Ishikawa (cell line): ENCODE measurements at regions not wholly inside any gene's neighbourhood (a gene's known extent, or its start where the extent isn't known, plus 50 kb on each side); places are given as distances from the start of the nearest gene placed in this dataset.

ENCODE experiments used
- CEBPB ChIP-seq: IDR thresholded peaks from 2 replicates; pipeline ENCODE4 v1.6.1; 2012
- CREB1 ChIP-seq: IDR thresholded peaks from 2 replicates; pipeline ENCODE4 v1.6.1; 2012; ENCODE audit warnings: low read depth
- EGR1 ChIP-seq: IDR thresholded peaks from 2 replicates; pipeline ENCODE4 v1.6.1; 2012
- EP300 ChIP-seq: IDR thresholded peaks from 2 replicates; pipeline ENCODE4 v1.6.1; 2012; ENCODE audit warnings: borderline replicate concordance
- FOXM1 ChIP-seq: IDR thresholded peaks from 2 replicates; pipeline ENCODE4 v1.6.1; 2012; ENCODE audit warnings: low read depth, borderline replicate concordance
- NFIC ChIP-seq: IDR thresholded peaks from 2 replicates; pipeline ENCODE4 v1.6.1; 2012
- RAD21 ChIP-seq: IDR thresholded peaks from 2 replicates; pipeline ENCODE4 v1.6.1; 2012; ENCODE audit warnings: low read depth
- TAF1 ChIP-seq: IDR thresholded peaks from 2 replicates; pipeline ENCODE4 v1.6.1; 2012; ENCODE audit warnings: low read depth, mild to moderate bottlenecking
- TCF12 ChIP-seq: IDR thresholded peaks from 2 replicates; pipeline ENCODE4 v1.6.1; 2012; ENCODE audit warnings: low read depth
- TEAD4 ChIP-seq: IDR thresholded peaks from 2 replicates; pipeline ENCODE4 v1.6.1; 2012
- YY1 ChIP-seq: IDR thresholded peaks from 2 replicates; pipeline ENCODE4 v1.6.1; 2012; ENCODE audit warnings: low read depth
- ZBTB7A ChIP-seq: IDR thresholded peaks from 2 replicates; pipeline ENCODE4 v1.6.1; 2012; ENCODE audit warnings: low read depth
- TF ChIP-seq, protein P1 (sequence below): IDR thresholded peaks from 2 replicates; pipeline ENCODE4 v1.6.1; 2012; ENCODE audit warnings: low read depth, mild to moderate bottlenecking
- TF ChIP-seq, protein P2 (sequence below): IDR thresholded peaks from 2 replicates; pipeline ENCODE4 v1.6.1; 2012
- TF ChIP-seq, protein P3 (sequence below): IDR thresholded peaks from 2 replicates; pipeline ENCODE4 v1.6.1; 2012

DNA sequence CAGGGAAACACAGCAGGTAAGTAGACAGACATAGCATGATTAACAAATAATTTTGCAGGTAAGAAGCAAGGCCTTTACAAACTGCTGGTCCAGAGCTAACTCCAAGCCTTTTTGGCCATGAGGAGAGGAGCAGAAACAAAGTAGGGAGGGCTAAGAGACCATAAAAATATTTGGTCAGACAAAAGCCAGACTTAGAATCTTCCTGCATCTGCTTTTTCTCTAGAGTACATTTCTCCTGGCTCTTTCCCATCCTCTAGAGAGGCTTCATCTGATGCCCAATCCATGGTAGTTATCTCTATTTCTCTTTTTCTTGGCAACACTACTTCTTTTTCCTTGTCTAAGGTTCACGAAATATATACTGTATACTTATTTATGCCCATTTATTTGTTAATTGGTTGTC, 577.1 kb downstream of the PIK3C3 start:
- TF ChIP-seq RAD21, result no peak
- TF ChIP-seq, protein P1, sequence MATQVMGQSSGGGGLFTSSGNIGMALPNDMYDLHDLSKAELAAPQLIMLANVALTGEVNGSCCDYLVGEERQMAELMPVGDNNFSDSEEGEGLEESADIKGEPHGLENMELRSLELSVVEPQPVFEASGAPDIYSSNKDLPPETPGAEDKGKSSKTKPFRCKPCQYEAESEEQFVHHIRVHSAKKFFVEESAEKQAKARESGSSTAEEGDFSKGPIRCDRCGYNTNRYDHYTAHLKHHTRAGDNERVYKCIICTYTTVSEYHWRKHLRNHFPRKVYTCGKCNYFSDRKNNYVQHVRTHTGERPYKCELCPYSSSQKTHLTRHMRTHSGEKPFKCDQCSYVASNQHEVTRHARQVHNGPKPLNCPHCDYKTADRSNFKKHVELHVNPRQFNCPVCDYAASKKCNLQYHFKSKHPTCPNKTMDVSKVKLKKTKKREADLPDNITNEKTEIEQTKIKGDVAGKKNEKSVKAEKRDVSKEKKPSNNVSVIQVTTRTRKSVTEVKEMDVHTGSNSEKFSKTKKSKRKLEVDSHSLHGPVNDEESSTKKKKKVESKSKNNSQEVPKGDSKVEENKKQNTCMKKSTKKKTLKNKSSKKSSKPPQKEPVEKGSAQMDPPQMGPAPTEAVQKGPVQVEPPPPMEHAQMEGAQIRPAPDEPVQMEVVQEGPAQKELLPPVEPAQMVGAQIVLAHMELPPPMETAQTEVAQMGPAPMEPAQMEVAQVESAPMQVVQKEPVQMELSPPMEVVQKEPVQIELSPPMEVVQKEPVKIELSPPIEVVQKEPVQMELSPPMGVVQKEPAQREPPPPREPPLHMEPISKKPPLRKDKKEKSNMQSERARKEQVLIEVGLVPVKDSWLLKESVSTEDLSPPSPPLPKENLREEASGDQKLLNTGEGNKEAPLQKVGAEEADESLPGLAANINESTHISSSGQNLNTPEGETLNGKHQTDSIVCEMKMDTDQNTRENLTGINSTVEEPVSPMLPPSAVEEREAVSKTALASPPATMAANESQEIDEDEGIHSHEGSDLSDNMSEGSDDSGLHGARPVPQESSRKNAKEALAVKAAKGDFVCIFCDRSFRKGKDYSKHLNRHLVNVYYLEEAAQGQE, result no peak
- no peak for TF ChIP-seq TAF1
- no peak for TF ChIP-seq CEBPB
- TF ChIP-seq TEAD4, result no peak
- TF ChIP-seq, protein P2, sequence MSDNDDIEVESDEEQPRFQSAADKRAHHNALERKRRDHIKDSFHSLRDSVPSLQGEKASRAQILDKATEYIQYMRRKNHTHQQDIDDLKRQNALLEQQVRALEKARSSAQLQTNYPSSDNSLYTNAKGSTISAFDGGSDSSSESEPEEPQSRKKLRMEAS, result no peak
- TF ChIP-seq EP300, result no peak
- no peak for TF ChIP-seq ZBTB7A
- no peak for TF ChIP-seq NFIC
- no peak for TF ChIP-seq YY1
- TF ChIP-seq TCF12, result no peak
- no peak for TF ChIP-seq CREB1

DNA sequence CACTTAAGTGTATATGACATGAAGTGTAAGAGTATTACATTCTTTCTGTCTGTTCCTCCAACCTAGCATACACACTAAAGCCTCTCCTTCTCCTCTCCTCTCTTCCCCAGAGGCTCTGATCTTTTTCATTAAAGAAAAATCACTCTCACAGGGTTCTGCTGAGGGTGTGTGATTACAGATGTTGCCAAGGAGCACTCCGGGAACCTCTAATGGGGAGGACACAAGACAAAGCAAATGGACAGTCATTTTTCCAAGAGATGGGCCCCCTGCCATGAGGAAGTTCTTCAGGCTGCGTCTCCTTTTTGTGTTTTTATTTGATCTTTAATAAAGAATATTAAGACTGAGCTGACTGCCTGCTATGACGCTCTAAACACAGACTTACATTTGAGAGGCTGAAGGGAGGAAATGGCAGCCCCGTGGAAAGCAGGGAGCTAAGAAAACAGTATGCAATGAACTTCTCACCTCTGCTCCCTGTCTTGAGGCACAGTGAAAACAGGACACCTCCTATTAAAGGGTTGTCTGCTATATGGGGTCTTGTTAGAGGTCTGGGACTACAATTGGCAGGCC, 578.1 kb downstream of the PIK3C3 start:
- TF ChIP-seq, protein P2, result no peak
- TF ChIP-seq ZBTB7A, result no peak
- TF ChIP-seq FOXM1, result no peak
- TF ChIP-seq CREB1, result no peak
- no peak for TF ChIP-seq TAF1
- no peak for TF ChIP-seq EGR1
- TF ChIP-seq CEBPB, result no peak
- TF ChIP-seq, protein P1, result no peak
- TF ChIP-seq TCF12, result no peak
- TF ChIP-seq RAD21, result no peak
- TF ChIP-seq, protein P3, sequence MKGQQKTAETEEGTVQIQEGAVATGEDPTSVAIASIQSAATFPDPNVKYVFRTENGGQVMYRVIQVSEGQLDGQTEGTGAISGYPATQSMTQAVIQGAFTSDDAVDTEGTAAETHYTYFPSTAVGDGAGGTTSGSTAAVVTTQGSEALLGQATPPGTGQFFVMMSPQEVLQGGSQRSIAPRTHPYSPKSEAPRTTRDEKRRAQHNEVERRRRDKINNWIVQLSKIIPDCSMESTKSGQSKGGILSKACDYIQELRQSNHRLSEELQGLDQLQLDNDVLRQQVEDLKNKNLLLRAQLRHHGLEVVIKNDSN, result no peak
- TF ChIP-seq YY1, result no peak
- no peak for TF ChIP-seq TEAD4
- TF ChIP-seq EP300, result no peak
- no peak for TF ChIP-seq NFIC

DNA sequence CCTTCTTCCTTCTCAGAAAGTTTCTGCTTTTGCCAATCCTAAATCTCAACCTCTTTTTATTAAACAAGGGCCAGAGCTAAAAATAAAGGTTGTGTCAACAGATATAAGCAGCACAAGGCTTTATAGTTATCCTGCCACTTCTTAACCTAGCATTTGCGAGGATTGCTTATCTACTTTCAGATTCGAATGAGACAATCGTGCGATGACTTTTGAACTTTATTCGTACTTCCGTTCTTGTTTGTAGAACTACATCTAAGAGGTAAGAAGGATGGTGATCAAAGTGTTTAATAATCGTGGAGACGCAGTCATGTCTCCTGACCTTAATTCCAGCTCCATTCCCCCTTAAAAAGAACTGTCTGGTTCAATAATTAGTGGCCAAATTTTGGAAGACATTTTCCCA, 578.6 kb downstream of the PIK3C3 start:
- TF ChIP-seq, protein P2, result no peak
- TF ChIP-seq TEAD4 (no peak), TAF1 (no peak), NFIC (no peak), CEBPB (no peak), TCF12 (no peak), EGR1 (no peak), FOXM1 (no peak), RAD21 (no peak), ZBTB7A (no peak), EP300 (no peak), YY1 (no peak), CREB1 (no peak)
- TF ChIP-seq, protein P1, result no peak
- TF ChIP-seq, protein P3, result no peak

DNA sequence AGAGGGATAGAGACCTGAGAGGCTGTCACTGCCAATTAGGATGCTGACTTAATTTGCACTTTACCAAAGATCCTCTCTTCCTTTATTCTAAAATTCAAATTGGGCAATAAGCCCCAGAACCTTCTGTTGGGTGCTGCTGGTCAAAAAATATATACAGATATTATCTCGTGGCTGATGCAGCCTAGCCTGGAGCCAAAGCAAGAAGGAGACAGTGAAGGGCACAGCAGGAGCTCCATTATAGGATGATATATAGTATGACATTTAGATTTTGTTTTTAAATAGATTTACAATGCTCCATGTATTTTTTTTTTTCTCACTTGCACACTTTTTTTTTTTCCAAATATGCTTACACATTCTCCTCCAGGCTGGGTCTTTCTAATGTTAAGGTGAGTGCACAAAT, 579.3 kb downstream of the PIK3C3 start:
- no peak for TF ChIP-seq ZBTB7A
- no peak for TF ChIP-seq CREB1
- TF ChIP-seq EGR1, result no peak
- TF ChIP-seq TCF12, result no peak
- TF ChIP-seq, protein P1, result no peak
- no peak for TF ChIP-seq EP300
- no peak for TF ChIP-seq RAD21
- no peak for TF ChIP-seq FOXM1
- TF ChIP-seq NFIC, result no peak
- no peak for TF ChIP-seq TEAD4
- no peak for TF ChIP-seq CEBPB
- TF ChIP-seq TAF1, result no peak
- TF ChIP-seq, protein P2, result no peak
- no peak for TF ChIP-seq YY1
- TF ChIP-seq, protein P3, result no peak
